ENCODE measurements at regions not wholly inside any gene's neighbourhood (a gene's known extent, or its start where the extent isn't known, plus 50 kb on each side); places are given as distances from the start of the nearest gene placed in this dataset.

DNA sequence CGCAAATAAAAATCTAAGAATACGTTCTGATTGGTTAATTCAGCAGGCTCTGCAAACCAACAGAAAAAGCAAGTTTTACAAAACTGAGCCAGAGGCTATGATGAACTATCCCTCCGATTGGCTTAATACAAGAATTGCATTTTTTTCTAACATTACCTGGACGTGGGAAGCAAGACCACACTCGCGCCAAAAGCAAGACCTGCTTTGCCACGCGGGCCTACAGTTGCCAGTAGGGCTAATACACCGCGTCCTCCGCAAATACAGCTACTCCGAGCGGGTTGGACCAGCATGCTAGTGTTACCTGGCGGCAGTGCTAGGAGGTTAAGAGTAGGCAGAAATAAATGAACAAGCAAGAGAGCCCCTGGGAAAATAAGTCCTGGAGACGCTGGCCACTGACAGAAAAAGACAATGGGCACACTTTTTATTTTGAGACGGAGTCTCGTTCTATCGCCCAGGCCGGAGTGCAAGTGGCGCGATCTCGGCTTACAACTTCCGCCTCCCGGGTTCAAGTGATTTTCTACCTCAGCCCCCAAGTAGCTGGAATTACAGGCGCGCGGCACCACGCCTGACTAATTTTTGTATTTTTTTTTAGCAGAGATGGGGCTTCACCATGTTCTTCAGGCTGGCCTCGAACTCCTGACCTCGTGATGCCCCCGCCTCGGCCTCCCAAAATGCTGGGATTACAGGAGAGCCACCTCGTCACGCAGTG is 131.9 kb upstream of the BTN3A2 start:
- no peak for TF ChIP-seq CTCF (conservative IDR thresholded peaks at IDR 0.05; ENCODE audit: low read depth, low read length)
- no peak for TF ChIP-seq EZH2 (IDR thresholded peaks at IDR 0.05; ENCODE audit: borderline replicate concordance, low read depth, low read length, poor library complexity, severe bottlenecking)

All from A673 (cell line).